ENCODE measurements at regions not wholly inside any gene's neighbourhood (a gene's known extent, or its start where the extent isn't known, plus 50 kb on each side); places are given as distances from the start of the nearest gene placed in this dataset.

GRCh38 chr3:94968519-94968918 lies 905.7 kb downstream of the NSUN3 start:
- TF ChIP-seq, protein P1, sequence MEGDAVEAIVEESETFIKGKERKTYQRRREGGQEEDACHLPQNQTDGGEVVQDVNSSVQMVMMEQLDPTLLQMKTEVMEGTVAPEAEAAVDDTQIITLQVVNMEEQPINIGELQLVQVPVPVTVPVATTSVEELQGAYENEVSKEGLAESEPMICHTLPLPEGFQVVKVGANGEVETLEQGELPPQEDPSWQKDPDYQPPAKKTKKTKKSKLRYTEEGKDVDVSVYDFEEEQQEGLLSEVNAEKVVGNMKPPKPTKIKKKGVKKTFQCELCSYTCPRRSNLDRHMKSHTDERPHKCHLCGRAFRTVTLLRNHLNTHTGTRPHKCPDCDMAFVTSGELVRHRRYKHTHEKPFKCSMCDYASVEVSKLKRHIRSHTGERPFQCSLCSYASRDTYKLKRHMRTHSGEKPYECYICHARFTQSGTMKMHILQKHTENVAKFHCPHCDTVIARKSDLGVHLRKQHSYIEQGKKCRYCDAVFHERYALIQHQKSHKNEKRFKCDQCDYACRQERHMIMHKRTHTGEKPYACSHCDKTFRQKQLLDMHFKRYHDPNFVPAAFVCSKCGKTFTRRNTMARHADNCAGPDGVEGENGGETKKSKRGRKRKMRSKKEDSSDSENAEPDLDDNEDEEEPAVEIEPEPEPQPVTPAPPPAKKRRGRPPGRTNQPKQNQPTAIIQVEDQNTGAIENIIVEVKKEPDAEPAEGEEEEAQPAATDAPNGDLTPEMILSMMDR (IDR thresholded peaks at IDR 0.05), result no peak
- TF ChIP-seq POLR2AphosphoS5 (IDR thresholded peaks at IDR 0.05) (no peak), POLR2A (IDR thresholded peaks at IDR 0.05) (no peak)
